H54 (cell line): ENCODE measurements at regions not wholly inside any gene's neighbourhood (a gene's known extent, or its start where the extent isn't known, plus 50 kb on each side); places are given as distances from the start of the nearest gene placed in this dataset.
"Not testable (repeated sequence)": the region's sequence is repeated elsewhere in the genome, so short reads cannot be mapped to it uniquely, and the experiment has no call there.

ENCODE experiments used
- DNase-seq: peaks from one replicate; pipeline ENCODE4 v3.0.0; 2011; ENCODE audit warnings: low spot score, mixed read lengths; ENCODE audit not compliant: insufficient read length
- FAIRE-seq: peaks from 3 replicates; lab custom pipeline; 2011; peaks lifted over from hg19 to GRCh38; lab: Jason Lieb, UNC
- POLR2A ChIP-seq: IDR thresholded peaks from 2 replicates; pipeline ENCODE4 v1.6.1; 2011; ENCODE audit warnings: low read depth, mild to moderate bottlenecking, low read length

DNA sequence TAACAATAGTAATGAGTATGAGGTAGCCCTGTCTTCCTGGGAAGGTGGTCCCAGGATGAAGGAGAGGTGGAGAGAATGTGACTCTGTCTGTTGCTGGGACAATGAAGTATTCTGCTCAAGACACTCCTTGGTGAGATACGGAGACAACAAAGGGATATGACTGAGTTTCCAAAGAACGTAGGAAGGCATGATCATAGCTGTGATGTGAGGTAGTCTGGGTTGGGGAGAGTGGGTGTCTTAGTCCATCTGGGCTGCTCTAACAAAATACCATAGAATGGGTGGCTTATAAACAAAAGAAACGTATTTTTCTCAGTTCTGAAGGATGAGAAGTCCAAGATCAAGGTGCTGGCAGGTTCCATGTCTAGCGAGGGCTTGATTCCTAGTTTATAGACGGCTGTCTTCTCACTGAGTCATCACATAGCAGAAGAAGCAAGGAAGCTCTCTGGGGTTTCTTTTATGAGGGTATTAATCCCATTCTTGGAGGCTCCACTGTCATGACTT is 84.9 kb upstream of the RHOBTB1 start:
- FAIRE-seq (no peak), DNase-seq (no peak)
- no peak for TF ChIP-seq POLR2A

DNA sequence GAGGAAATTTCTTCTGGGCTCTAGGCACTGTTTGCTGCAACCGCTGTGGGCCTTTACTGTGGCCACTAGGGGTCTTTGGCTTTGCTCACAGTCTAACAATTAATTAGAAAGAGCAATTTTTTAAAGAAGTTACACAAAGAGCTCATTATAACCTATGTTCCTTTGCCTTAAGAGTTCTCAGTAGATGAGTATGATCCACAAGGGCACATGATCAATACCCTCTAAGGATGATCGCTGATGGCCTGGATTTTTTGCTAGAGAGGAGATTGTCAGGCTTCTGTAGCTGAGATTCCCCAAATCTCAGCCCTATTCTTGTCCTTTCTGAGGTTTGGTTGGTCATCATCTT is 80.8 kb upstream of the RHOBTB1 start:
- FAIRE-seq (no peak), DNase-seq (no peak)
- no peak for TF ChIP-seq POLR2A

DNA sequence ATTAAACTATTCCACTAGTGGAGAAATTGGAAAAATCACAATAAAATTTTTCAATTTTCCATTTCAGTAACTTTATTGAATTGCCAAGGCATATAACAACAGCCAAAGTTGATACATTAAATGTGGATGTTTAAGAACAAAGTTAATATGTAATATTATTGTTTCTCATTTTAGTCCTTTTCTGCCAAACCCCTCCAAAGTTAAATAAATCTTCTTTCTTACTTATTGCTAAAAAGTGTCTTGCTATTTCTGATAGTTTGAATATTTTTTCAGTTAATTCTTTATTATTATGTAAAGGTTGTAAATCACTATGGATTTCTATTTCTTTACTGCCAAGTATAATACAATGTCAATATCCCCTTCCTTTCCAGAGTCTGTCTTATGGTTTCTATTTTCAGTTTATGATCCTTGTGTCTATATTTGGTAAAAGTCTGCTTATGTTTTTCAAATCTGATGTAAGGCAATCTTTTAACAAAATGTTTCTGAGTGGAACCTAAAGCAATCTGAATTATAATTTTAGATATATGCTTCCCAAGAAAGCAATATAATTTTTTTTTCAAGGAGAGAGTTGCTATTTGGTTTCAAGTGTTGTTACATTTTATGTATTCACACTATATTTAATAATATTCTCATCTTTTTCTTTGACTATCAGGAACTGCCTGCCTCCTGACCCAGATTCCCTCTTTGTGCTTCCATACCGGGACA is 80.3 kb upstream of the RHOBTB1 start:
- no peak for DNase-seq
- no peak for FAIRE-seq
- no peak for TF ChIP-seq POLR2A

DNA sequence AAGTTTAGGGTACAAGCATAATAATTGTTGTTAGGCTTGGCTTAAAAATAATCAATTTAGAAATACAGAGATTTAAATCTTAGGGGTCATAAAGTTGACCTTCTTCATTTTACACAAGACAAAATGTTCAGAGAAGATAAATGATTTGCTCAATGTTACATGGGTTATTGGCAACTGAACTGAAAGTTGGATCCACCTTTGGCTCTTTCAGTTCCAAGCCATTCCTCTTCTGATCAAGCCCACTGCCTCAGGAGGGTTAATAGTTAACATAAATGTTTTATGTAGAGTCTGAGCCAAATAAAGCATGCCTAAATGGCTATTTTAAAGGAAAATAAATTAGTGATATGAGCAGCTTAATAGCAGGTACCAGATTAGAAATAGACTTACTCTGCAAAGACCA is 79.1 kb upstream of the RHOBTB1 start:
- DNase-seq (no peak), FAIRE-seq (no peak)
- no peak for TF ChIP-seq POLR2A

DNA sequence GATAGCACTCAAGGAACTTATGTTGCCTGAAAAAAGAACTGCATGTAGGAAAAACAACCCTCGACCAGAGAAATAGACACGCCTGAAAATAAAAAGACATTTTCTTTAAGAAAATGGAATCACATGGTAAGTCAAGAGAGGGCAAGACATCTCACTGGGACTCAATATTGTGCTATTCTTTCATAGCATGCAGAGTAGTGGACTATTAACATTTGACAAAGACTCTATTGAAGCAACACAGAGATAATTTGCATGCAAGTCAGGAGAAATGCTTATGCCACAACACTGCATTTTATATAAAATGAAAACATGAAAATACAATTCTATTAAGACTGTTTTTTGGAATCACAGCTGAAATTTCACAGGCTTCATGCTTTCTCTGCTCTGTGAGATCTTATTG is 77.9 kb upstream of the RHOBTB1 start:
- FAIRE-seq: no peak
- TF ChIP-seq POLR2A: no peak
- DNase-seq: no peak

DNA sequence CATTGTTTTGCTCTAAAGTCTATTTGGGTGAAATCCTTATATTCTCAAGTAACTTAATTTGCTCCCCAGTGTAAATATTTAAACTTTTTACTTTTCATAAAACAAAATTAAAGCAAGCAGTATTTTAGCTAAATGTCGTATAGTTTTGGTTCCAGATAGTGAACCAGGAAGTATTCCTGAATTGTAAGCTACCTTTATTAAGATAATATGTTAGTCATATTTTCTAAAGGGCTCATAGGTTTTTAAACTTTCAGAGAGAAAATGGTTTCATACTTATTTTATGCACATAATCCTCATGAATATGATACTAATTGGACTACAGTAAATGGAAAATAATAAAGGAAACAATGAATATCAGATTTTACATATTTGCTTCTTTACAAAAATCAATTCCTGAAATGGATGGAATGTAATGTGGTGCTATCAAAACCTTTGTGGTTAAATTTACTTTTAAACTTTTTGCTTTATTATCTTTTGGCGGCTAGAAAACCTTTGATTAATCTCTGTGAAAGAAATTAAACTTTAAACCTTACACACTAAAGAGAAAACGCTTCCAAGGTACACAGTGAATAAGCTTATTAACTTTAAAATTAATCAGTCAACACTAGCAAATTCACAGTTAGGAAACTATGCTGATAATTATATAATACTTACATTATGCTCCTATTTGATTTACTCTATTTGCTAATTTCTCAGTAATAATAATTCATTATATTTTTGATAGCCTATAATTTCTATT is 76.6 kb upstream of the RHOBTB1 start:
- FAIRE-seq (no peak), DNase-seq (no peak)
- no peak for TF ChIP-seq POLR2A

DNA sequence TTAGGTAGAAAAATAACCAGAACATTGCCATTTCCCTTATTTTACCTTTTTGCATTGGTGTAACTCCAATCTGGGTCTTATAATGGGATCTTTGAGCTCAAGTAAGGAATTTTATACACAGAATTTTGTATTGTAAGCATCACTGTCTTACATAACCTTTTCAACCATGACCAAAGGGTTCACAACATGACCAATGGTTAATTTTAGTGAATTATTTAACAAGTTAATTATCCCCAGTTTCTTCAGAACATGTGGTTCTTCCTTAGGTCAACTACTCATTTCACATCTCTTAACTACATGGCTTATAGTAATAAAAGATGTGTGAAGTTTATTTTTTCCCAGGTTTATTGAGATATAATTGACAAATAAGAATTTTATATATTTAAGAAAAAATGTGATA is 74.2 kb upstream of the RHOBTB1 start:
- DNase-seq (no peak), FAIRE-seq (no peak)
- TF ChIP-seq POLR2A: no peak

DNA sequence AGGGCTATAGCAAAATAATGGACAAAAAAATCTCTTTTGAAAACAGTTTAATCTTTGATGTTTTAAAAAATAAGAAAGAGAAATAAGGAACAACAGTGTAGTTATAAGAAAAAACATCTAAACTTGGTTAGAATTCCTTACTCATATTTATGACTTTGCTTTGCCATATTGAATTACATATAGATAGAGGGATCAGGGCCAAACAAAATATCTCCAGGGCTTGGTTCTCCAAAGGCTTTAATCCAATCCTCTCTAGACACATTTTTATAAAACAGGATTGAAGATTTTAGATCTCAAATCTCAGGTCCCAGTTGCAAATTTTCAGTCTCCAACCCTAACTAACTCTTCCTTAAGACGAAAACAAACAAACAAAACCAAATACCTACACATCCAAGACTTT is 72.6 kb upstream of the RHOBTB1 start:
- no peak for FAIRE-seq
- no peak for DNase-seq
- no peak for TF ChIP-seq POLR2A

DNA sequence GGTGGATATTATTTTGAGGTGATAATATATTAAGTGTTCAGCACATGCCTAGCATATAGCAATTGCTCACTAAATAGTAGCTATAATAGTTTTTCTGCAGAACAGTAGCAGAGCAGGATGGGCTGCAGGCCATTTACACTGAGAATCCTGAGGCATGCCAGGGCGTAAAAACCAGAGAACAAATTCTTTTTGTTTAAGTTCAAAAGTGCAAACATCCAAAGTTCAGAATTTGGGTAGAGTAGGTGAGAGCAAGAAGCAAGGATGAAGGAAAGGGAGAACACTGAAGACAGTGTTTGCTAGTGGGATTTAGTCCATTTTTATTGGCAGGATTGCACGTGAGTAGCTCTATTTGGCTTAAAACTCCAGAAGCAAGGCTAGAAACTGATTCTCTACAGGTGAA is 72.0 kb upstream of the RHOBTB1 start:
- FAIRE-seq (no peak), DNase-seq (no peak)
- TF ChIP-seq POLR2A: no peak

DNA sequence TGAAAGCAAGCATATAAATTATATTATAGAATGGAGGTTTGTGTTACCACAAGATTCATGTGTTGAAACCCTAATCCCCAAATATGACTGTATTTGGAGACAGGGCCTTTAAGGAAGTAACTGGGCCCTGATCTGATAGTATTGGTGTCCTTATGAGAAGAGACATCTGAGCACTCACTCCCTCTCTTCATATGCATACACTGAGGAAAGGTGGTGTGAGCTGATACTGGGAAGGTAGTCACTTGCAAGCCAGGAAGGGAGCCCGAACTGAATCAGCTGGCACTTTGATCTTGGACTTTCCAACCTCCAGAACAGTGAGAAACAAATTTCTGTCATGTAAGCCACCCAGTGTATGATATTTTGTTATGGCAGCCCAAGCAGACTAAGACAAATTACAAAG is 66.9 kb upstream of the RHOBTB1 start:
- FAIRE-seq: no peak

DNA sequence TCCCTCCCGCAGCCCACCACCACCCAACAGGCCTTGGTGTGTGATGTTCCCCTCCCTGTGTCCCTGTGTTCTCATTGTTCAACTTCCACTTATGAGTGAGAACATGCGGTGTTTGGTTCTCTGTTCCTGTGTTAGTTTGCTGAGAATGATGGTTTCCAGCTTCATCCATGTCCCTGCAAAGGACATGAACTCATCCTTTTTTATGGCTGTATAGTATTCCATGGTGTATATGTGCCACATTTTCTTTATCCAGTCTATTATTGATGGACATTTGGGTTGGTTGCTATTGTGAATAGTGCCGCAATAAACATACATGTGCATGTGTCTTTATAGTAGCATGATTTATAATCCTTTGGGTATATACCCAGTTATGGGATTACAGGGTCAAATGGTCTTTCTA is 59.1 kb upstream of the RHOBTB1 start:
- not testable (repeated sequence) for FAIRE-seq, DNase-seq

More for the DNA sequence above, 66.9 kb upstream of the RHOBTB1 start:
- TF ChIP-seq POLR2A: no peak
- DNase-seq: no peak

DNA sequence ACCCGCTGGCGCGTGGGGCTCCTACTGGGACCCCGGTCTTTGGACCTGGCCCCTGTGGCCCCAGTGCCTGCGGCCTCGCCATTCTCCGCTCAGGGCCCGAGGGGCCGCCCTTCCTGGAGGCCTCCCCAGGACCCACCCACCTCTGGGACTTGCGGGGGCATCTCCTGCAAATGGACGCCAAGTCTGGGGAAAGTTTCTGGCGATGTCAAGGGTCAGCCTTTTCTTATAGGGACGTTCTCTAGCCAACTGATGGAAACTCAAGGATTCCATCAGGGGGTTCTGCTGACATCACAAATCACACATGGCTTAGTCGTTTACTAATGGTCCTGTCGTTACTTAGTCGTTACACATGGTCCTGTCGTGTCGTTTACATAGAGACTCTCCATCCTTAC is 57.7 kb upstream of the RHOBTB1 start:
- no peak for TF ChIP-seq POLR2A
- DNase-seq: no peak
- FAIRE-seq: no peak

DNA sequence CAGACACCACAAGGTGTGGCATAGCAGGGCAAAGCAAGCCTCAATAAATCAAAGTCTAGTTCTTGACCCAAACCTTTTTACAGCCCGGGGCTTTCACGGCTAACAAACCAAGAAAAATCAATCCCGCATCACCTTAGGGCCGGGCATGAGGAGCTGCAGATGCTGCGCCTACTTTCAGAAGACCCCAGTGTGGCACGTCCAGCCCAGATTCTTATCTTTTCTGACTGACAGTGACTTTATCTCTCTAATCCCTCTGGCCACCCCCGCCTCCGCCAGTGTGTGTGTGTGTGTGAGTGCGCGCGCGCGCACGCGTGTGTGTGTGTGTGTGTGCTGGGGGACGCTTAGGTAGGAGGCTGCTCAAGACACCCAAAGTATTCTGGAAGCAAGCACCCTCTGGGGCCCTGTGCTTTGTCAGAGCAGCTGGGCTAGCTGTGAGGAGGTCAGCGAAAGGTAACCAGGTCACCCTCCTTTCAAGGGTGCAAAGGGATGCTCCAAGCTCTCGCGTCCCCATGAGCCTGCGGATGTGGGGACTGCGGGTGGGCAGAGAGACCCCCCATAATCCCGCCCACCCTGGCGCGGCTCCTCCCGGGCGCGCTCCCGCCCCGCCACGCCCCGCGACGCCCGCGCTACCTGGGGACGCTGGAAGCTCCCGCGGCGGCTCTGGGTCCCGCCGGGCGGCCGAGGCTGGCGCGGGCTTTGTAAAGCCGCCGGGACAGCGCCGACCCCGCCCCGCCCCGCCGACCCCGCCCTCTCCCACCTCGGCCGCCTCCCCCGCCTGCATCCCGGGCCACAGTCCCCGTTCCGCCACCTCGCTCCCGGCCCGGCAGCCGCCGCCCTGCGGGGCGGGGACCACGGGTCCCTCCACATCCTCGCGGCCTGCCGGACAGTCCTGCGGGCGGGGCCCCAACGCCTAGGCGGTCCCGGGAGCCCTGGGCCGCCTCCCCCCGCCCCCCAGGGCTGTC is 57.1 kb upstream of the RHOBTB1 start:
- FAIRE-seq (no peak), DNase-seq (peak; percentile 42)
- TF ChIP-seq POLR2A: 0 out of 2 replicates have a peak, but pooled peaks have one; percentile 10

DNA sequence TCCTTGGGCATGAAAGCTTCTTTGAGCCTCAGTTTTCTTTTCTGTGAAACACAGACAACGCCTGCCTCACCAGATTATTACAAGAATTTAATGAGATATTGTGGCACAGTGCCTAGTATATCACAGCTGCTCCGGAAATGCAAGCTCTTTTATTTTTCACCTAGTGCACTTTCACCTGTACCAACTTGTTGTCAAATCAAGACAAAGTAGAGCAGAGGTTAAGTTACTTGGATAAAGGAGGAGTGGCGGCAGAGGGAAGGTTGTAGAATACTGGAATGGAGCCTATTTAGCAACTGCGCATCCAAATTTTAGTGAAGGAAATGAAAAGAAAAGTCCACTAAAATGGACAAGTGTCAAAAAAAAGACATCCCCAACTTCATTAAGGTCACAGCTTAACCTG is 54.9 kb upstream of the RHOBTB1 start:
- no peak for DNase-seq
- TF ChIP-seq POLR2A: no peak
- peak; percentile 20 for FAIRE-seq
